HG03196 (cell line): ENCODE measurements at regions not wholly inside any gene's neighbourhood (a gene's known extent, or its start where the extent isn't known, plus 50 kb on each side); places are given as distances from the start of the nearest gene placed in this dataset.
A peak's percentile ranks its signal among the peaks of the same experiment; 100 is the strongest.
"Not testable (repeated sequence)": the region's sequence is repeated elsewhere in the genome, so short reads cannot be mapped to it uniquely, and the experiment has no call there.

Experiments
- ATAC-seq: cut with Tn5 transposase; IDR thresholded peaks from one replicate; pipeline ENCODE4 v1.9.1; 2021; ENCODE audit not compliant: unreplicated experiment

- no peak for ATAC-seq
Observed at GRCh38 chr5:93359296-93359959, 221.6 kb downstream of the NR2F1-AS1 start.

GRCh38 chr5:93358176-93358575, 222.8 kb downstream of the NR2F1-AS1 start:
- ATAC-seq, result no peak

DNA sequence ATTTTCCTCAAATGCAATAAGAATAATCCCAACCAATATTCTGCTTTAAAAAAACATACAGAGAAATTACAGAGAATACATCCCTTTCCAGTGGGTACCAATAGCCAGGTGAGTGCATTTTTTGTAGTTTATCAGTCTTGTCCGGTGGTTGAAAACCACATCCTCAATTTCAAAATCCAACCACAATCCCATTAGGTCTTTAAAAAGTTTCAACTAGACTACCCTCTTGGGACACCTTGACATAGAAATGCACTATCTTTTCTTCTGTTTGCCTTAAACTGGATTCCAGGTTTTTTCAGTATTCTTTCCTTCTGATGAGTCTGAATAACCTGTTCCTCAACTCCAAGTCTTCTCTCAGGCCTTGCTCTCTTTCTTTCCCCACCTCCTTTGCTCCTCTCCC, 223.3 kb downstream of the NR2F1-AS1 start:
- ATAC-seq, result no peak

DNA sequence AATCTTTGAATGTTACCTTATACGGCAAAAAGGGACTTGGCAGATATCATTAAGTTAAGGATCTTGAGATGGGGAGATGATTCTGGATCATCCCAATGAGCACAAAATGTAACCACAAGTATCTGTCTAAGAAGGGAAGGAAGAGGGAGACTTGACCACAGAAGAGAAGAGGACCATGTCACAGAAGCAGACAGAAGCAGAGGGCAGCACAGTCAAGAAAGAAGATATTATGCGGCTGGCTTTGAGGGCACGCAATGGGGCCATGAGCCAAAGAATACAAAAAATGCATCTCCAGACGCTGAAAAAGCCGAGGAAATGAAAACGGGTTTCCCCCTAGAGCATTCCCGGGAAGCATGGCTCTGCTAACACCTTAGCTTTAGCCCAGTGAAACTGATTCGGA, 225.3 kb downstream of the NR2F1-AS1 start:
- no peak for ATAC-seq

GRCh38 chr5:93352186-93352585, 228.8 kb downstream of the NR2F1-AS1 start:
- ATAC-seq, result no peak

GRCh38 chr5:93349613-93350012, 231.4 kb downstream of the NR2F1-AS1 start:
- ATAC-seq, result no peak

GRCh38 chr5:93348231-93348630, 232.8 kb downstream of the NR2F1-AS1 start:
- ATAC-seq, result no peak

DNA sequence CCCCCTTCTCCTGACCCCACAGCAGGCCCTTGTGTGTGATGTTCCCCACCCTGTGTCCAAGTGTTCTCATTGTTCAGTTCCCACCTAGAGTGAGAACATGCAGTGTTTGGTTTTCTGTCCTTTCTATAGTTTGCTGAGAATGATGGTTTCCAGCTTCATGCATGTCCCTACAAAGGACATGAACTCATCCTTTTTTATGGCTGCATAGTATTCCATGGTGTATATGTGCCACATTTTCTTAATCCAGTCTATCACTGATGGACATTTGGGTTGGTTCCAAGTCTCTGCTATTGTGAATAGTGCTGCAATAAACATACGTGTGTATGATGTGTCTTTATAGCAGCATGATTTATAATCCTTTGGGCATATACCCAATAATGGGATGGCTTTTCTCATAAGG, 234.2 kb downstream of the NR2F1-AS1 start:
- ATAC-seq, result not testable (repeated sequence)

GRCh38 chr5:93346301-93346700, 234.7 kb downstream of the NR2F1-AS1 start:
- ATAC-seq, result no peak

DNA sequence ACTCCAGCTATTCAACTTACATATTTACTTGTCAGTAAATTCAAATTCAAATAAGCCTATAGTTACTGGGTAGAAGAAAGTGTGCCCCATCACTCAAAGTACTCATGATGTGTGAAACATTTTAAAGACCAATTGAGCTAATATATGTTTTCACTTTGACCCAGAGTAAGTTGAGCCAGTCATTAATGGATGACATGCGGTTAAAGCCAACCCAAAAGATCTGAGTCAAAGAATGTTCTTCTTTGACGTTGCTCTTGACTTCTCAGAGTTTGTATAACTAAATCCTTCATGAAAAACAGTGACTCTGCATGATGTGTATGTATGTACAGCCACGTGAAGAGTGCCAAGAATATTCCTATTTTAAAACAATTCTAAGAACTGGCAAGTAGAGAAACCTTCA, 237.4 kb downstream of the NR2F1-AS1 start:
- no peak for ATAC-seq

- ATAC-seq, result peak; percentile 56
Observed at GRCh38 chr5:93342563-93343061, 238.4 kb downstream of the NR2F1-AS1 start.

DNA sequence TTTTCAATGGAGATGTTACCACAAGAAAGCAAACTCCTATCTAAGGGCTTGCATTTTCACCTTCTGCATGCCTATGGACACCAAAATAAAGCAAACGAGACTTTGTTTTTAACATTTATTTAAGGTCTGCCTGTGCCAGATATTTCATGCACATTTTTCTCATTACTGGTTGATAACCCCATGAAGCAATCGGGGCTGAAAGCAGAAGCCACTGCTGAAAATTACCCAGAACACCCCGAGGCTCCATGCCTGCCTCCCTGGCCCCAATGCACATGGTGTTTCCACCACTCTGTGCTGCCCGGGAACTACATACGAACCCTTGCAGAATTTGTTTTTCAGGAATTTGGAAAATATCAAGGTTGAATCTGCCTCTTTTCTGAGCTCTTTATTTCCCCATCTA, 240.1 kb downstream of the NR2F1-AS1 start:
- no peak for ATAC-seq

GRCh38 chr5:93337138-93337537, 243.9 kb downstream of the NR2F1-AS1 start:
- no peak for ATAC-seq

GRCh38 chr5:93336330-93337110, 244.5 kb downstream of the NR2F1-AS1 start:
- ATAC-seq, result peak; percentile 59

DNA sequence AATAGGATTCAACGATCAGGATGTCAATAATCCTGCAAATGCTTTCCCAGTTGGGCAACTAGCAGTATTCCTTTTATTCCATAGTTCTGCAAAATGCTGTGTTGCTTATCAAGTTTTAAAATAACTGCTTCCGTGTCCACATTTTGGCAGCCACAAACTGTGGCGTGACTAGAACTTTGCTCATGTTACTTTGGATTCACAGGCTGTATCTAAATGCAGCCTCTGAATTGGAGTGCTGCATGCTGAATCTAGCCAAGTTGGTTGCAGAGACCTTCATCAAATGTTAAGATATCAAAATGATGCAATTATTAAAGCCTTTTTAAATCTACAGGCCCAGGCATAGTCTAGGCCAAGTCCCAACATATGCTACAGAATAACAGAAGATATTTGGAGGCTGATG, 249.2 kb downstream of the NR2F1-AS1 start:
- no peak for ATAC-seq

DNA sequence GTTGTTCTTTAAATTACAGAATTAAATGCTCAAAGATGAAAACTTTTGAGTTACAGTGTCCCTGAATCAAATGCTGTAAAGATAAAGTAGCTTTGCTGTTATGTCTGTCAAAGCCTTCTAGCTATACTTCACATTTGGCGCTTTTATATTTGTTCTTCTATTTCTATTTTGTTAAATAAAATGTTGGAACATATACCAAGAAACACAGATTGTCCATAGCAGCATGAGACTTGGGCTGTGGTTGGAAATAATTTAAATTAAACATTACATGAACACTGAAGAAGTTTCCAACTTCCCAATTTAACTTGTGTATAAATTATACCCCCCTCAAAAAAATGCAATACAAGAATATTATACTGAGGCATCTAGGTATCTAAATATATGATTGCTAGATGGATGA, 249.8 kb downstream of the NR2F1-AS1 start:
- ATAC-seq, result no peak

- no peak for ATAC-seq
Observed at GRCh38 chr5:93330506-93330905, 250.5 kb downstream of the NR2F1-AS1 start.

GRCh38 chr5:93329756-93330155, 251.3 kb downstream of the NR2F1-AS1 start:
- ATAC-seq, result no peak

- no peak for ATAC-seq
Observed at GRCh38 chr5:93328833-93329232, 252.2 kb downstream of the NR2F1-AS1 start.

DNA sequence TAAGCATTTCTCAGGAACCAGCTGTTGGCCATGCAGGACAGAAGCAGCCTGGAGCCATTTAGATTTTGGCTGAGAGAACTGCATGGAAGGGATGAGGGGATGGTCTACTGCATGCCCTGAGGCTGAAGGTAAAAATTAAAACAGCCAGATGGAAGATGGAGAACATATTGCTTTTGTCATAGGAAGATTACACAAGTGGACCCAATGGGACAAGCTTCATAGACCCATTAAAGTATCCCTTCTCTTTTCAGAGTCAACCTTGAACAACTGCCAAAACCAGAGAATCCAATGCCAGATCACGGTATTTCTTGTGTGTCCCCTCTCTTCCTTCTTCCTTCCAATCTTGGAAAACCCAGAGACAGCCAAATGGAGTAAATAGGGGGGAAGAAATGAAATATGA, 253.4 kb downstream of the NR2F1-AS1 start:
- ATAC-seq, result no peak

GRCh38 chr5:93325946-93326345, 255.1 kb downstream of the NR2F1-AS1 start:
- ATAC-seq, result no peak
